HCT116 (cell line): ENCODE measurements at regions not wholly inside any gene's neighbourhood (a gene's known extent, or its start where the extent isn't known, plus 50 kb on each side); places are given as distances from the start of the nearest gene placed in this dataset.
A peak's percentile ranks its signal among the peaks of the same experiment; 100 is the strongest.

Source experiments
- ATAC-seq: fragments of 200-7000 bp; cut with Tn5 transposase; 2 replicates; pipeline ENCODE4 v1.9.1; 2020; ENCODE audit warnings: mild to moderate bottlenecking, moderate library complexity
- BruUV-seq: library from RNA; stranded (reverse); fragments of 400-500 nt; replicated peaks from 2 replicates; lab custom pipeline; 2021; lab: Mats Ljungman, UMichigan
- CTCF ChIA-PET: fragments of 300-600 bp; sonication (Branson Sonifier 250); formaldehyde crosslinking; loops from one replicate; lab custom pipeline; 2021; ENCODE audit warnings: antibody characterized with exemption; lab: Charles Lee
- POLR2A ChIA-PET: fragments of 300-600, 350-600 bp; sonication (Branson Sonifier 250); formaldehyde crosslinking; loops from one replicate; lab custom pipeline; 2021; ENCODE audit warnings: antibody characterized with exemption; lab: Charles Lee
- RAD21 ChIA-PET, 2 experiments: fragments of 300-600 bp; sonication (Branson Sonifier 250); formaldehyde crosslinking; loops; one replicate each; lab custom pipeline; 2023; ENCODE audit warnings: low total read pairs in 2 of 2; ENCODE audit not compliant: uncharacterized antibody in 2 of 2, unreplicated experiment in 2 of 2, low non-redundant PET in 1 of 2; lab: Charles Lee
- DNase-seq: peaks from one replicate; pipeline ENCODE4 v3.0.0-alpha.2; 2010; ENCODE audit warnings: low read depth, low spot score
- H2AFZ ChIP-seq: fragments of 200-600 bp; shearing (Covaris generic), sonication (generic); 2 replicates; pipeline ENCODE4 v1.6.1; 2017; ENCODE audit warnings: low read depth, mixed run types, mixed read lengths, antibody characterized with exemption, low read length; ENCODE audit not compliant: poor library complexity, severe bottlenecking
- H3K27ac ChIP-seq: 2 replicates; pipeline ENCODE4 v1.5.1; 2012; ENCODE audit warnings: low read depth, low read length
- H3K27me3 ChIP-seq: fragments of 200-600 bp; sonication (generic); 2 replicates; pipeline ENCODE4 v1.6.1; 2016; ENCODE audit warnings: mixed run types, low read length, mixed read lengths; ENCODE audit not compliant: insufficient read depth
- H3K36me3 ChIP-seq, 2 experiments: fragments of 200-500 bp in 1 of 2; fragments of 200-600 bp in 1 of 2; sonication (Bioruptor generic) in 1 of 2; sonication (generic) in 1 of 2; 2 replicates each; pipeline versions ENCODE4 v1.5.1 to v1.6.1; 2014 to 2016; ENCODE audit warnings: low read length in 2 of 2, inconsistent platforms in 1 of 2, mixed read lengths in 1 of 2, mixed run types in 1 of 2; ENCODE audit not compliant: insufficient read depth in 2 of 2, control insufficient read depth in 1 of 2
- H3K4me1 ChIP-seq, 2 experiments: fragments of 200-600 bp in 1 of 2; sonication (generic) in 1 of 2; 2 replicates each; pipeline versions ENCODE4 v1.5.1 to v1.6.1; 2012 to 2017; ENCODE audit warnings: low read length in 2 of 2, inconsistent platforms in 1 of 2, mild to moderate bottlenecking in 1 of 2, mixed read lengths in 1 of 2, mixed run types in 1 of 2, moderate library complexity in 1 of 2; ENCODE audit not compliant: insufficient read depth in 2 of 2, control insufficient read depth in 1 of 2
- H3K4me2 ChIP-seq: fragments of 200-600 bp; sonication (generic); 2 replicates; pipeline ENCODE4 v1.6.1; 2017; ENCODE audit warnings: mixed run types, low read length, mixed read lengths
- H3K4me3 ChIP-seq, 2 experiments: fragments of 200-600 bp in 1 of 2; sonication (generic) in 1 of 2; replicated peaks in 1 of 2; 2 replicates each; pipeline ENCODE4 v1.5.1; 2011 to 2016; ENCODE audit warnings: low read length in 2 of 2, control low read depth in 1 of 2, low read depth in 1 of 2, mild to moderate bottlenecking in 1 of 2, mixed read lengths in 1 of 2, mixed run types in 1 of 2
- H3K79me2 ChIP-seq: fragments of 200-600 bp; sonication (generic); 2 replicates; pipeline ENCODE4 v1.6.1; 2017; ENCODE audit warnings: mild to moderate bottlenecking, mixed run types, low read length, moderate library complexity, mixed read lengths; ENCODE audit not compliant: insufficient read depth
- H3K9ac ChIP-seq: fragments of 200-600 bp; sonication (generic); 2 replicates; pipeline ENCODE4 v1.6.1; 2016; ENCODE audit warnings: low read length, mixed read lengths
- H3K9me2 ChIP-seq: fragments of 200-600 bp; sonication (generic), shearing (Covaris generic); 2 replicates; pipeline ENCODE4 v1.6.1; 2017; ENCODE audit warnings: mixed run types, mild to moderate bottlenecking, moderate library complexity; ENCODE audit not compliant: insufficient read depth
- H3K9me3 ChIP-seq, 2 experiments: fragments of 200-500 bp in 1 of 2; fragments of 200-600 bp in 1 of 2; sonication (Bioruptor generic) in 1 of 2; sonication (generic) in 1 of 2; 2 replicates each; pipeline ENCODE4 v1.6.1; 2014 to 2017; ENCODE audit warnings: low read length in 2 of 2, mixed read lengths in 2 of 2, inconsistent platforms in 1 of 2, low read depth in 1 of 2, mild to moderate bottlenecking in 1 of 2, mixed run types in 1 of 2, moderate library complexity in 1 of 2; ENCODE audit not compliant: control insufficient read depth in 1 of 2, insufficient read depth in 1 of 2
- H4K20me1 ChIP-seq: fragments of 200-600 bp; sonication (generic), shearing (Covaris generic); 2 replicates; pipeline ENCODE4 v1.6.1; 2017; ENCODE audit warnings: mixed run types, mild to moderate bottlenecking, moderate library complexity; ENCODE audit not compliant: insufficient read depth
- ATF3 ChIP-seq: IDR thresholded peaks from 2 replicates; pipeline ENCODE4 v1.6.1; 2012
- POLR2A ChIP-seq: IDR thresholded peaks from 2 replicates; pipeline ENCODE4 v1.7.0; 2011; ENCODE audit warnings: borderline replicate concordance; ENCODE audit not compliant: insufficient read depth, insufficient read length; ENCODE audit errors: extremely low read depth
- intact Hi-C: fragments of 100-400 bp; cut with micrococcal nuclease; formaldehyde crosslinking; loops from 2 replicates; pipeline ENCODE4 v1.10.0; 2022

DNA sequence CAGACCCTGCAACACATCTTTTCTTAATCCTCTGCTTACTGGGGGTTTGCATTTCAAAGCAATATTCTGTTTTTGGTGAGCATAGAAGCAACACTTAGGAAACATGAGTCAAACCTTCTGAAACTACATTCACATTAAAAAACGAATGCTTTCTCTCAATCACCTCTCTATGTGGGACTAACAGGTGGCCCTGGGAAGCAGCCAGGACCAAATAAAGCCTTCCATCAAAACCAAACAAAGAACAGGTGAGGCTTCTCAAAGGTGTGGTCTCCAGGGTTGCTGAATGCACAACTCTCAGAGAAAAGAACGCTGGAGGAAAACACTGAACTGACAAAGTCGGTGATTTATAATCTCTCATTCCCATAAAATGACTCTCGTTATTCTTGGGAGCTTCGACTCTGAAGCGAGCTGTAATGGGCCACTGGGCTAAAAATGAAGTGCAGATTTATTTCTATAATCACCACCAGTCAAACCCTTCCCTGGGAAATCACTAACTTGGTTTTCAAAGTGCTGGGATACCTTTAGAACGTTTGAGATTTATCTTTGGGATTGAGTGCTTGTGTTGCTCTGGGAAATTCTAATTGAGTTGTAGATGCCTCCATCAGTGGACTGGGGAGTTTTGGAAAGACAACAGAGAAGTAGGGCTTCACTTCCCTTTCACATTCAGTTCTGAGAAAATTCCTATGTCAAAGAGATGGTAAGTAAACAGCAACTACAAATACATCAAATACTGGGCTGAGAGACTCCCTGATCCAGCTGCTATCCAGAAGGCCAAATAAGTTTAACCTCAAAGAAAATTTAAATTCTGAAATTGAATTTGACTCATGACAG, 262.0 kb upstream of the TMPO start:
- H3K9me2 ChIP-seq, result no peaks in the 10 kb centered on the region
- H3K4me3 ChIP-seq, result no peak overlapping the region

DNA sequence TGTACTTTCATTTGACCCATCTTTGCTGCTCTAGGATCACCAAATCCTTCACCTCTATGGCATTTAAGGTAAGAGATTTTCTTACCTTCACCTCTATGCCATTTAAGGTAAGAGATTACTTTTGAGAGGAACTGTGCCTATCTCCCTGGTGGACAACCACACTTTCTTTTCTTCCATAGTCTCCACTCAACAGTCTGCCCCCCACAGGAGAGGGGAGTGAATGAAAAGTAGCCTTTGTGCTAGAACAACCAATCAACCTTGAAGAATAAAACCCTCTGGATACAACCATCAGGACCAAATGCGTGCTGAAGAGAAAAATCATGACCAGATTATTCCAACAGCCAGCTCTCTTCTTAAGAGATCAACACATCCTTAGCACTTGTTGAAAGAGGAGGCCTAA, 258.6 kb upstream of the TMPO start:
- no peaks in the 10 kb centered on the region for H3K9me2 ChIP-seq
- ChIA-PET RAD21 (no interaction called here), POLR2A (no interaction called here), CTCF (no interaction called here)
- no peak overlapping the region for H3K4me2 ChIP-seq
- H3K9ac ChIP-seq, result no peak overlapping the region
- H3K9me3 ChIP-seq, result no peaks in the 10 kb centered on the region
- peaks cover 43% of the 10 kb centered on the region; the same call in 1 of the 2 replicates for H3K27me3 ChIP-seq
- no peaks in the 10 kb centered on the region for H4K20me1 ChIP-seq
- H3K4me3 ChIP-seq, result no peak overlapping the region
- DNase-seq, result no peak
- H3K4me1 ChIP-seq, result no peaks in the 10 kb centered on the region
- H3K27ac ChIP-seq, result no peak overlapping the region
- ATAC-seq, result peak; percentile 57
- intact Hi-C loops, result no loop called here
- no peaks in the 10 kb centered on the region for H3K79me2 ChIP-seq
- no TSS peak for BruUV-seq
- no peak overlapping the region for H2AFZ ChIP-seq
- H3K36me3 ChIP-seq, result no peaks in the 10 kb centered on the region
- no peak for TF ChIP-seq ATF3

More for the DNA sequence above, 262.0 kb upstream of the TMPO start:
- DNase-seq, result no peak
- ChIA-PET CTCF (no interaction called here), RAD21 (no interaction called here), POLR2A (no interaction called here)
- peaks cover 27% of the 10 kb centered on the region; the same call in 1 of the 2 replicates for H3K27me3 ChIP-seq
- no peaks in the 10 kb centered on the region for H3K9me3 ChIP-seq
- H3K9ac ChIP-seq, result no peak overlapping the region
- H2AFZ ChIP-seq, result no peak overlapping the region
- intact Hi-C loops, result no loop called here
- no peak overlapping the region for H3K4me2 ChIP-seq
- BruUV-seq, result no TSS peak
- no peak for TF ChIP-seq POLR2A
- no peaks in the 10 kb centered on the region for H3K79me2 ChIP-seq
- H3K27ac ChIP-seq, result no peak overlapping the region
- H3K4me1 ChIP-seq, result no peaks in the 10 kb centered on the region
- no peaks in the 10 kb centered on the region for H4K20me1 ChIP-seq
- no peak for ATAC-seq
- H3K36me3 ChIP-seq, result no peaks in the 10 kb centered on the region
